ENCODE measurements at regions not wholly inside any gene's neighbourhood (a gene's known extent, or its start where the extent isn't known, plus 50 kb on each side); places are given as distances from the start of the nearest gene placed in this dataset.

GRCh38 chr9:115349542-115349941 lies 231.6 kb upstream of the TNC start:
- no peak for TF ChIP-seq CTCF (conservative IDR thresholded peaks at IDR 0.05 in 1 of 2, IDR thresholded peaks at IDR 0.05 in 1 of 2; ENCODE audit: extremely low read depth in 1 of 2, insufficient read depth in 1 of 2, low read depth in 1 of 2, low read length in 2 of 2)
- no peak for TF ChIP-seq EZH2 (IDR thresholded peaks at IDR 0.05; ENCODE audit: borderline replicate concordance, low read length)

All from mammary epithelial cell (primary cell).